ENCODE measurements at regions not wholly inside any gene's neighbourhood (a gene's known extent, or its start where the extent isn't known, plus 50 kb on each side); places are given as distances from the start of the nearest gene placed in this dataset.

- DNase-seq (ENCODE audit: low read depth), result no peak
- TF ChIP-seq CTCF (IDR thresholded peaks at IDR 0.05; ENCODE audit: low read depth, low read length), result no peak
- TF ChIP-seq POLR2A (IDR thresholded peaks at IDR 0.05; ENCODE audit: extremely low read depth, insufficient read length), result no peak
- no peak overlapping the region for H3K4me3 ChIP-seq (ENCODE audit: low read depth, low read length)
These were observed 732.2 kb downstream of the NR4A2 start for GRCh38 chr2:155600296-155600695.

GRCh38 chr2:155599834-155600233 is 732.7 kb downstream of the NR4A2 start:
- no peak overlapping the region for H3K4me3 ChIP-seq (ENCODE audit: low read depth, low read length)
- no peak for TF ChIP-seq POLR2A (IDR thresholded peaks at IDR 0.05; ENCODE audit: extremely low read depth, insufficient read length)
- no peak for TF ChIP-seq CTCF (IDR thresholded peaks at IDR 0.05; ENCODE audit: low read depth, low read length)
- TF ChIP-seq MAX (IDR thresholded peaks at IDR 0.05; ENCODE audit: low read depth, low read length), result no peak
- TF ChIP-seq MYC (IDR thresholded peaks at IDR 0.05; ENCODE audit: low read depth, low read length), result no peak
- DNase-seq (ENCODE audit: low read depth), result no peak

- H3K4me3 ChIP-seq (ENCODE audit: low read depth, low read length), result no peak overlapping the region
- DNase-seq (ENCODE audit: low read depth), result no peak
- TF ChIP-seq CTCF (IDR thresholded peaks at IDR 0.05; ENCODE audit: low read depth, low read length), result no peak
- no peak for TF ChIP-seq POLR2A (IDR thresholded peaks at IDR 0.05; ENCODE audit: extremely low read depth, insufficient read length)
- no peak for TF ChIP-seq MYC (IDR thresholded peaks at IDR 0.05; ENCODE audit: low read depth, low read length)
- TF ChIP-seq MAX (IDR thresholded peaks at IDR 0.05; ENCODE audit: low read depth, low read length), result no peak
These were observed 748.8 kb downstream of the NR4A2 start for GRCh38 chr2:155583674-155584195.

- no peak overlapping the region for H3K4me3 ChIP-seq (ENCODE audit: low read depth, low read length)
- no peak for TF ChIP-seq MAX (IDR thresholded peaks at IDR 0.05; ENCODE audit: low read depth, low read length)
- no peak for TF ChIP-seq POLR2A (IDR thresholded peaks at IDR 0.05; ENCODE audit: extremely low read depth, insufficient read length)
- TF ChIP-seq MYC (IDR thresholded peaks at IDR 0.05; ENCODE audit: low read depth, low read length), result no peak
- no peak for TF ChIP-seq CTCF (IDR thresholded peaks at IDR 0.05; ENCODE audit: low read depth, low read length)
- no peak for DNase-seq (ENCODE audit: low read depth)
These were observed 757.6 kb downstream of the NR4A2 start for GRCh38 chr2:155574941-155575340.

- no peak for DNase-seq (ENCODE audit: low read depth)
- TF ChIP-seq MYC (IDR thresholded peaks at IDR 0.05; ENCODE audit: low read depth, low read length) (no peak), POLR2A (IDR thresholded peaks at IDR 0.05; ENCODE audit: extremely low read depth, insufficient read length) (no peak), MAX (IDR thresholded peaks at IDR 0.05; ENCODE audit: low read depth, low read length) (no peak), CTCF (IDR thresholded peaks at IDR 0.05; ENCODE audit: low read depth, low read length) (no peak)
- no peak overlapping the region for H3K4me3 ChIP-seq (ENCODE audit: low read depth, low read length)
These were observed 785.0 kb downstream of the NR4A2 start for GRCh38 chr2:155547571-155547970.

Data from NB4 (cell line).